ENCODE measurements at regions not wholly inside any gene's neighbourhood (a gene's known extent, or its start where the extent isn't known, plus 50 kb on each side); places are given as distances from the start of the nearest gene placed in this dataset.

DNA sequence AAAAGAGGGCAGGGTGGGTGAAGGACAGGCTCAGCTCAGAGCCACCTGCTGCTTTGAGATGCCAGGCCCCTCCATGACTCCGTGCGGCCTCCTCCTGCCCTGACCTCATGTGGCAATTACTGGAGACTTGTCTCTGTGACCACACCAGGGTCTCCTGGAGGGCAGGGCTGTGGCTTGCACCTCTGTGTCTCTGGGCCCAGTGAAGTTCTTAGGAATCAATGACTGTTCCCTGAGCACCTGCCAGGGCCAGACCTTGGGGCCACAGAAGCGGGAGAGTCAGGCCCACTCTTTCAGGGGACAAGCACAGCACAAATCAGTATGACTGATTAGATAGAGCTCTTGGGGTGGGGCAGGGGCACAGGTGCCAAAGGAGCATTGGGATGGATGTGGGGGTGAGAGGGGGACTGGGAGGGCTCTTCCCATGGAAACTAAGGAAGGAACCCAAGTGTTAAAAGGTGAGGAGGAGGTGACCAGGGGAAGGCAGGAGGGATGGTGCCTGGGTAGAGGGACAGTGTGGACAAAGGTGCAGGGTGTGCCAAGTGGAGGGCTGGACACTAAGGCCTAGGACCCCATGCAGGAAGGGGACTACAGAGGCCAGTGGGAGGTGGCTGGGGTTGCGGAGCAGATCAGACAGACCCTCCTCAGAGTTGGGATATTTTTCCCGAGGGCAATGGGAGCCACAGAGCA is 77.3 kb upstream of the SHISAL1 start:
- peak in 1 of 2 experiments; percentile 16 for DNase-seq (ENCODE audit: low spot score in 2 of 2, unreplicated experiment in 2 of 2)
- Mint-ChIP-seq H3K27me3 (ENCODE audit: low read depth) (peaks cover 28% of the 10 kb centered on the region), H3K4me1 (peaks cover 22% of the 10 kb centered on the region), H3K4me3 (no peak overlapping the region), H3K27ac (peak overlapping the region; percentile 43), H3K9me3 (no peaks in the 10 kb centered on the region), H3K36me3 (no peaks in the 10 kb centered on the region)
- TF ChIP-seq, protein P1, sequence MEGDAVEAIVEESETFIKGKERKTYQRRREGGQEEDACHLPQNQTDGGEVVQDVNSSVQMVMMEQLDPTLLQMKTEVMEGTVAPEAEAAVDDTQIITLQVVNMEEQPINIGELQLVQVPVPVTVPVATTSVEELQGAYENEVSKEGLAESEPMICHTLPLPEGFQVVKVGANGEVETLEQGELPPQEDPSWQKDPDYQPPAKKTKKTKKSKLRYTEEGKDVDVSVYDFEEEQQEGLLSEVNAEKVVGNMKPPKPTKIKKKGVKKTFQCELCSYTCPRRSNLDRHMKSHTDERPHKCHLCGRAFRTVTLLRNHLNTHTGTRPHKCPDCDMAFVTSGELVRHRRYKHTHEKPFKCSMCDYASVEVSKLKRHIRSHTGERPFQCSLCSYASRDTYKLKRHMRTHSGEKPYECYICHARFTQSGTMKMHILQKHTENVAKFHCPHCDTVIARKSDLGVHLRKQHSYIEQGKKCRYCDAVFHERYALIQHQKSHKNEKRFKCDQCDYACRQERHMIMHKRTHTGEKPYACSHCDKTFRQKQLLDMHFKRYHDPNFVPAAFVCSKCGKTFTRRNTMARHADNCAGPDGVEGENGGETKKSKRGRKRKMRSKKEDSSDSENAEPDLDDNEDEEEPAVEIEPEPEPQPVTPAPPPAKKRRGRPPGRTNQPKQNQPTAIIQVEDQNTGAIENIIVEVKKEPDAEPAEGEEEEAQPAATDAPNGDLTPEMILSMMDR (IDR thresholded peaks at IDR 0.05; ENCODE audit: unreplicated experiment) = no peak

DNA sequence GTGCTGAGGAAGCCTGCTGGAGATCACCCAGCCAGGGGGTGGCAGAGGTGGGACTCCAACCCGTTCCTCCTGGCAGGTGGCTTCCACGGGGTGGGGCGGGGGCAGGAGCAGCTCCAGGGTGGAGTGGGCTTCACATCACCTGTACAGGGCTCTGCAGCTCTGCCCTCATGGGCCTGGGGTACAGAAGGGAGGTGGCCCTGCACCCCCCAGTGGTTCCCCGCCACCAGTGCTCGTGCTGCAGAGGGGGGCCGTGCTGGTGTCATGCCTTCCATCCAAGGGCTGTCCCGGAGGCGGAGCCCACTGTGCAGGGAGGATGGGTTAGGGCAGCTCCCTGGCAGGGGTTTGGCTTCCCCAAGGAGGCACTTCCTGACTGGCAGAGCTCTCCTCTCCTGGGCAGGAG is 76.4 kb upstream of the SHISAL1 start:
- no peaks in the 10 kb centered on the region for H3K9me3 Mint-ChIP-seq
- H3K4me3 Mint-ChIP-seq = no peak overlapping the region
- H3K27me3 Mint-ChIP-seq (ENCODE audit: low read depth) = peaks cover 30% of the 10 kb centered on the region
- peaks cover 21% of the 10 kb centered on the region for H3K4me1 Mint-ChIP-seq
- TF ChIP-seq, protein P1 (IDR thresholded peaks at IDR 0.05; ENCODE audit: unreplicated experiment) = no peak
- no peaks in the 10 kb centered on the region for H3K36me3 Mint-ChIP-seq
- no peak for DNase-seq (ENCODE audit: low spot score in 2 of 2, unreplicated experiment in 2 of 2)
- H3K27ac Mint-ChIP-seq = no peak overlapping the region

DNA sequence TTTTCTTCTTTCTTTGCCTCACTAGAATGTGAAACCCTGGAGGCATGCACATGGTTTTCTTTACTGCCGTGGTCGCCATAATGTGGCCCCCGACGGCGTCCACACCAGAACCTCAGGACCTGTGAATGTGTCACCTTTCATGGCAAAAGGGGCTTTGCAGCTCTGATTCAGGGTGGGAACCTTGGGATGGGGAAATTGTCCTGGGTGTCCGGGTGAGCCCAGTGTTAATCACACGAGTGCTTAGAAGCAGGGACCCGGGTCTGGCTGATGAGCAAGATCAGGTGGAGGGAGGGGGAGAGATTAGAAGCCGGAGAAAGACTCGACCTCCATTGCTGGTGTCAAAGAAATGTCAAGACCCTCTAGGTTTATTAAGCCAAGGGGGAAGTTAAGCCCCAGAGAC is 74.7 kb upstream of the SHISAL1 start:
- H3K27me3 Mint-ChIP-seq (ENCODE audit: low read depth) = peaks cover 38% of the 10 kb centered on the region
- no peaks in the 10 kb centered on the region for H3K9me3 Mint-ChIP-seq
- DNase-seq (ENCODE audit: low spot score in 2 of 2, unreplicated experiment in 2 of 2) = no peak
- TF ChIP-seq, protein P1 (IDR thresholded peaks at IDR 0.05; ENCODE audit: unreplicated experiment) = no peak
- H3K36me3 Mint-ChIP-seq = no peaks in the 10 kb centered on the region
- H3K4me3 Mint-ChIP-seq = no peak overlapping the region
- no peak overlapping the region for H3K27ac Mint-ChIP-seq
- peaks cover 24% of the 10 kb centered on the region for H3K4me1 Mint-ChIP-seq

DNA sequence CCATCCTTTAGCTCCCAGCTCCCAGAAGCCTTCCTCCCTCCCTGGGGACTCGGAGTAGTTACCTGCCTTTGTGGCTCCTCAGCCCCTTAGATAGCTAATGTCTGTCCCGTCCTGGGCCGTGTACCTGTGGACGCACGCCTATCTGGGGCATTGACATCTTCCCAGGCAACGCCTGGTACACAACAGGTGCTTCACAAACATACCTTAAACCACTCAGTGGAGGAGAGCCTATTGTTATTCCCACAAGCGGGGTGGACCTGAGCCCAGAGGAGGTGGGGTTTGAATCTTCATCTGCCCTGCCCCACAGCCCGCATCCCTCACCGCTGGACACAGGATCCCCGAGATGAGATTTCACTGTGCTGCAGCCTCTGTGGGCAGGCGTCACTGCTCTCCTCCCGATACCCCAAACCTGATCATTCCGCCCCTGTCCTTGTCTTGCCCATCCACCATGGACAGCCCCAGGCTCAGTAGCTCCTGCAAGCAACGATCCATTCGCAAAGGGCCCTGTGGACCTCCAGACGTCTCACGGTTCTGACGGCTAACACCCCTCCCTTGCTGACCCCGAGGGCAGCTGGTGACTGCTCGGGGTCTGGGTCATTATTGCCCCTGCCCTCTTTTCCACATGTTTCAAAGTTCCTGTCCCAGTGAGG is 73.8 kb upstream of the SHISAL1 start:
- DNase-seq (ENCODE audit: low spot score in 2 of 2, unreplicated experiment in 2 of 2) = no peak
- Mint-ChIP-seq H3K4me1 (peaks cover 20% of the 10 kb centered on the region), H3K4me3 (no peak overlapping the region), H3K9me3 (no peaks in the 10 kb centered on the region), H3K36me3 (no peaks in the 10 kb centered on the region), H3K27me3 (ENCODE audit: low read depth) (peaks cover 41% of the 10 kb centered on the region), H3K27ac (no peak overlapping the region)
- TF ChIP-seq, protein P1 (IDR thresholded peaks at IDR 0.05; ENCODE audit: unreplicated experiment) = no peak

DNA sequence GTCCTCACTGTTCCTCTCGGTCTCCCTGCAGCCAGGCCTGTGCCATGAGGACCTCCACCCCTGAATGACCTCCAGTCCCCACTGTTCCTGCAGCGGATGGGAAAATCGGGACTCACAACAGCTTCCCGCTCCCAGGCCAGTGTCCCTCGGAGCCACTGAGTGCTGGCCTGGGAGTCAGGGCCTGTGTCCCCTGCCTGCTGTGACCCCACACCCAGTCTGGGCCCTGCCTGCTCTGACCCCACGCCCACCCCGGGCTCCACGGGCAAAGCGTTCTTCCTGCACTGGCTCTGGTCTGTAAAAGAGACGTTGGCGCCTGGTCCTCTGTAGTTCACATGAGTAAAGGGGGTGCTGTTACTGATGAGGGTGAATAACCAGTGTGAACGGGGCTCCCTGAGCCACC is 73.0 kb upstream of the SHISAL1 start:
- H3K4me1 Mint-ChIP-seq = peaks cover 14% of the 10 kb centered on the region
- no peaks in the 10 kb centered on the region for H3K36me3 Mint-ChIP-seq
- no peak for DNase-seq (ENCODE audit: low spot score in 2 of 2, unreplicated experiment in 2 of 2)
- no peak overlapping the region for H3K4me3 Mint-ChIP-seq
- H3K27ac Mint-ChIP-seq = no peak overlapping the region
- H3K9me3 Mint-ChIP-seq = no peaks in the 10 kb centered on the region
- peaks cover 43% of the 10 kb centered on the region for H3K27me3 Mint-ChIP-seq (ENCODE audit: low read depth)
- TF ChIP-seq, protein P1 (IDR thresholded peaks at IDR 0.05; ENCODE audit: unreplicated experiment) = no peak

Measured in mesothelial cell of epicardium (in vitro differentiated cells).